Right lobe of liver (tissue), 6 donors: ENCODE measurements at regions not wholly inside any gene's neighbourhood (a gene's known extent, or its start where the extent isn't known, plus 50 kb on each side); places are given as distances from the start of the nearest gene placed in this dataset.

ENCODE experiments used
- ATAC-seq, 4 donors: fragments of 200-7000 bp; cut with Tn5 transposase; one replicate each; pipeline ENCODE4 v1.9.1; 2020; ENCODE audit warnings: mild to moderate bottlenecking in 4 of 4, moderate library complexity in 4 of 4
- DNase-seq, 3 donors: peaks; one replicate each; pipeline ENCODE4 v3.0.0-alpha.2; 2020
- H3K27ac ChIP-seq, 3 donors: fragments of 200-600 bp; one replicate each; pipeline ENCODE4 v1.8.0; 2022
- H3K27me3 ChIP-seq, 2 donors: fragments of 200-600 bp; one replicate each; pipeline ENCODE4 v1.8.0; 2022
- H3K36me3 ChIP-seq, 4 donors: fragments of 200-600 bp; sonication (generic) in 1 of 4; one replicate each; pipeline versions ENCODE4 v1.5.1 to v1.8.0; 2017 to 2022; ENCODE audit warnings: control low read depth in 1 of 4
- H3K4me1 ChIP-seq, 4 donors: fragments of 200-600 bp; sonication (generic) in 1 of 4; one replicate each; pipeline versions ENCODE4 v1.5.1 to v1.8.0; 2017 to 2022; ENCODE audit warnings: control low read depth in 1 of 4
- H3K4me3 ChIP-seq, 3 donors: fragments of 200-600 bp; one replicate each; pipeline ENCODE4 v1.8.0; 2022
- H3K9me3 ChIP-seq, 4 donors: fragments of 200-600 bp; sonication (generic) in 1 of 4; one replicate each; pipeline versions ENCODE4 v1.5.1 to v1.8.0; 2017 to 2022; ENCODE audit warnings: control low read depth in 1 of 4
- CTCF ChIP-seq, 4 donors: fragments of 200-600 bp in 3 of 4; fragments of 450-650 bp in 1 of 4; IDR thresholded peaks; one replicate each; pipeline versions ENCODE4 v1.5.1 to v1.8.0; 2016 to 2022; ENCODE audit warnings: antibody characterized with exemption in 4 of 4, mild to moderate bottlenecking in 2 of 4
- POLR2A ChIP-seq: fragments of 450-650 bp; IDR thresholded peaks from one replicate; pipeline ENCODE4 v1.6.1; 2017; ENCODE audit warnings: antibody characterized with exemption, mild to moderate bottlenecking
- WGBS: methylation state at CpG from one replicate; pipeline ENCODE4 v1.1.6; 2018; ENCODE audit warnings: low coverage, low lambda C conversion rate; ENCODE audit not compliant: insufficient coverage; ENCODE audit errors: missing lambda C conversion rate; 5-methylcytosine and 5-hydroxymethylcytosine counted together
- intact Hi-C, 2 donors: fragments of 100-400 bp; cut with DNase I; formaldehyde crosslinking; loops; one replicate each; pipeline versions ENCODE4 v1.11.2 to v1.14.1; 2022
- donor health status: DM: no; HTN: yes; CAD: no.
- donor health status: DM: no; HTN: no; CAD: no.
- donor health status: DM: no; HTN: no; CAD: no.
- donor health status: DM: no; HTN: yes; CAD: no.
- donor health status: DM: no; HTN: yes; CAD: no.

DNA sequence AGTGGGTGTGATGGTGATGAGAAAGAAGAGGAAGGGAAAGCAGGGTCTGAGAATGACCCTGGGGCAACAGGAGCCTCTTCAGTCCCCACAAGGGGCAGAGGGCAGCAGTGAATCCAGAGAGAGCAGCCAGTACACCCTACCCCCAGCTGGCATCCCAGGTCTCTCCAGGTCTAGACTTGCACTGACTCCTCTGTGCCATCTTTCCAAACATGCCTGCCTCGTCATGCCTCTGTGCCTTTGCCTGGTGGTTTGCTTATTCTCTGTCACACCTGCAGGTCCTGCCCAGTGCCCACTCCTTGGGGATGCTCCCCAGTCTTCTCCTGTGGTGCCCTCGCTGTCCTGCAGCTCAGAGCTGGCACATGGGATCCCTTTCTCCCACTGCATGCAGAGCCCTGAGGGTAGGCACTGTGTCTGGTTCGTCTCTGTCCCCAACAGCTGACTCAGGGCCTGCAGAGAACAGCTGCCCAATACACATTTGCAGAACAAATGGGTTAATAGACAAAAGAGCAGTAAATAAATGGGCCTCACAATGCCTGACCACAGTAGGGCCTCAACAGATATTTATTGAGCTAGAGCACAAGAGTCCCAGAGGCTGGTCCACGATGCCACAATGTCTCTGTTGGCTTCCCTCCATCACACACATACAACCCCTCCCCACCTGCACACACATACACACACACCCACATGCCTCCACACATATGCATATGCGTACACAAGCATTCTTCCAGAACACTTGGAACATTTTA lies 89.8 kb downstream of the HS1BP3 start:
- Histone ChIP-seq H3K4me1 (no peaks in the 10 kb centered on the region), H3K9me3 (no peaks in the 10 kb centered on the region), H3K27me3 (no peaks in the 10 kb centered on the region), H3K4me3 (no peak overlapping the region), H3K36me3 (no peaks in the 10 kb centered on the region), H3K27ac (no peak overlapping the region)
- ATAC-seq = no peak
- TF ChIP-seq CTCF (IDR thresholded peaks at IDR 0.05) = no peak
- TF ChIP-seq POLR2A = no peak
- intact Hi-C loops = no loop called here
- 87% methylated on average over 4 of the region's 5 CpGs for WGBS
- DNase-seq = no peak

- DNase-seq = no peak
- Histone ChIP-seq H3K27me3 (no peaks in the 10 kb centered on the region), H3K36me3 (no peaks in the 10 kb centered on the region), H3K4me1 (no peaks in the 10 kb centered on the region), H3K9me3 (no peaks in the 10 kb centered on the region), H3K4me3 (no peak overlapping the region), H3K27ac (no peak overlapping the region)
- TF ChIP-seq POLR2A = no peak
- TF ChIP-seq CTCF (IDR thresholded peaks at IDR 0.05) = no peak
- WGBS = 69% methylated on average over 2 of the region's 8 CpGs
- ATAC-seq = no peak
- intact Hi-C loops = no loop called here
These were observed 89.1 kb downstream of the HS1BP3 start for GRCh38 chr2:20561637-20562454.

DNA sequence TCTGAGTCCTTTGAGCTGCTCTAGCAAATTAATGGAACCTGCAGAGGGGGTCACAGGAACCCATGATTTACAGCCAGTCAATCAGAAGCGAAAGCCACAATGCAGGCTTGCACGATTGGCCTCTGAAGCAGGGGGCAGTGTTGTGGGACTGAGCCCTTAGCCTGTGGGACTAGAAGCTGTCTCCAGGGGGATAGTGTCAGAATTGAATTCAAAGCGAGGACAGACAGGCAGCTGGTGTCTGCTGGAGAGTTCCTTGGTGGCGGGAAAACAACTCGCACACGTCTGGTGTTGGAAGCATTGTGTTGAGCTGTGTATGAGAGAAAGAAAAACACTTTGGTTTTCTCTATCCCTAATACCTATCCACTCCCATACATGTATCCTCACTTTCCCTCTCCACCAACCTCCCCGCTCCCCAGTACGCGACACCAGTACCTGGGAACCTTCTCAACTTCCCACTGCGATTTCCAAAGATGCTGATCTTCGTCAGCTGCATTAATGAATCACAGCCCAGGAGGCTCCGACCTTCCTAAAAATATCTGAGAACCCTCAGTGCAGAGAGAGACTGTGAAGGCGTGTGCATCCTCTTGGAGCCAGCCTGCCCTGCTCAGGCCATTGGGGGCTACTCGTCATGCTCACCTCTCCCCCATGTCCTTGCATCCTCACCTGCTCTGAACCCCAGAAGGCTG lies 88.2 kb downstream of the HS1BP3 start:
- Histone ChIP-seq H3K4me3 (no peak overlapping the region), H3K9me3 (no peaks in the 10 kb centered on the region), H3K36me3 (no peaks in the 10 kb centered on the region), H3K27ac (no peak overlapping the region), H3K4me1 (no peaks in the 10 kb centered on the region), H3K27me3 (no peaks in the 10 kb centered on the region)
- no peak for TF ChIP-seq POLR2A
- TF ChIP-seq CTCF (IDR thresholded peaks at IDR 0.05) = no peak
- ATAC-seq = no peak
- intact Hi-C loops = no loop called here
- no peak for DNase-seq
- WGBS = 84% methylated on average over 10 of the region's 14 CpGs

- intact Hi-C loops = no loop called here
- TF ChIP-seq POLR2A (no peak), CTCF (IDR thresholded peaks at IDR 0.05) (no peak)
- no peak for DNase-seq
These were observed 87.6 kb downstream of the HS1BP3 start for GRCh38 chr2:20563251-20563650.

More at GRCh38 chr2:20563251-20563650, 87.6 kb downstream of the HS1BP3 start:
- Histone ChIP-seq H3K9me3 (no peaks in the 10 kb centered on the region), H3K27me3 (no peaks in the 10 kb centered on the region), H3K27ac (no peak overlapping the region), H3K36me3 (no peaks in the 10 kb centered on the region), H3K4me1 (no peaks in the 10 kb centered on the region), H3K4me3 (no peak overlapping the region)
- WGBS = 94% methylated on average over 3 of the region's 3 CpGs
- no peak for ATAC-seq
